B cell (primary cell): ENCODE measurements at regions not wholly inside any gene's neighbourhood (a gene's known extent, or its start where the extent isn't known, plus 50 kb on each side); places are given as distances from the start of the nearest gene placed in this dataset.

Experiments used
- ATAC-seq: fragments of 200-7000 bp; cut with Tn5 transposase; one replicate; pipeline ENCODE4 v1.10.0; 2021; ENCODE audit warnings: low read depth, mild to moderate bottlenecking, moderate number of reproducible peaks, moderate library complexity
- CTCF ChIA-PET: fragments of 350-600 bp; sonication (Branson Sonifier 250); formaldehyde crosslinking; loops from one replicate; lab custom pipeline; 2021; ENCODE audit warnings: antibody characterized with exemption, inconsistent platforms; lab: Charles Lee
- POLR2A ChIA-PET: fragments of 350-600 bp; sonication (Branson Sonifier 250); formaldehyde crosslinking; loops from one replicate; lab custom pipeline; 2021; ENCODE audit warnings: antibody characterized with exemption; lab: Charles Lee
- DNase-seq: peaks from one replicate; pipeline ENCODE4 v3.0.0; 2013
- H2AFZ ChIP-seq: 2 replicates; pipeline ENCODE4 v1.6.1; 2012; ENCODE audit warnings: mild to moderate bottlenecking, low read depth, low read length; ENCODE audit not compliant: insufficient read depth, poor library complexity, severe bottlenecking
- H3K27ac ChIP-seq, 2 donors: 1 replicate in 1 of 2; 2 replicates in 1 of 2; pipeline ENCODE4 v1.5.1; 2012 to 2013; ENCODE audit warnings: low read length in 2 of 2, mild to moderate bottlenecking in 2 of 2, moderate library complexity in 1 of 2
- H3K27me3 ChIP-seq, 4 experiments: fragments of 200-600 bp in 1 of 4; sonication (generic) in 1 of 4; replicated peaks in 1 of 4; 1 replicate in 2 of 4; 2 replicates in 2 of 4; pipeline versions ENCODE4 v1.6.1 to v1.7.0; 2013 to 2016; ENCODE audit warnings: low read length in 3 of 4, mild to moderate bottlenecking in 2 of 4, mixed read lengths in 1 of 4, moderate library complexity in 1 of 4; ENCODE audit not compliant: insufficient read depth in 4 of 4, control insufficient read depth in 3 of 4; ENCODE audit errors: control extremely low read depth in 1 of 4
- H3K36me3 ChIP-seq, 2 experiments: replicated peaks in 1 of 2; 1 replicate in 1 of 2; 2 replicates in 1 of 2; pipeline versions ENCODE4 v1.6.1 to v1.7.1; 2013; ENCODE audit warnings: low read length in 1 of 2; ENCODE audit not compliant: insufficient read depth in 2 of 2, control insufficient read depth in 1 of 2; ENCODE audit errors: control extremely low read depth in 1 of 2, extremely low read depth in 1 of 2
- H3K4me1 ChIP-seq, 2 donors: fragments of 200-600 bp in 1 of 2; sonication (generic) in 1 of 2; 1 replicate in 1 of 2; 2 replicates in 1 of 2; pipeline versions ENCODE4 v1.5.1 to v1.6.1; 2013 to 2017; ENCODE audit warnings: low read length in 2 of 2; ENCODE audit not compliant: control insufficient read depth in 2 of 2, insufficient read depth in 2 of 2
- H3K4me2 ChIP-seq: replicated peaks from 2 replicates; pipeline ENCODE3; 2012; ENCODE audit warnings: mild to moderate bottlenecking, low read depth, low read length; ENCODE audit not compliant: poor library complexity, severe bottlenecking
- H3K4me3 ChIP-seq, 5 experiments: fragments of 200-600 bp in 1 of 5; sonication (generic) in 1 of 5; 1 replicate in 3 of 5; 2 replicates in 2 of 5; pipeline versions ENCODE4 v1.5.1 to v1.7.0; 2011 to 2016; ENCODE audit warnings: low read length in 4 of 5, mild to moderate bottlenecking in 4 of 5, low read depth in 2 of 5, control low read depth in 1 of 5, moderate library complexity in 1 of 5; ENCODE audit not compliant: insufficient read depth in 1 of 5; ENCODE audit errors: control extremely low read depth in 1 of 5, extremely low read depth in 1 of 5
- H3K79me2 ChIP-seq: fragments of 200-600 bp; sonication (generic); one replicate; pipeline ENCODE4 v1.6.0; 2016; ENCODE audit warnings: low read length; ENCODE audit not compliant: control insufficient read depth, insufficient read depth
- H3K9ac ChIP-seq: fragments of 200-600 bp; sonication (generic); 2 replicates; pipeline ENCODE4 v1.6.1; 2017; ENCODE audit warnings: mild to moderate bottlenecking, low read length, moderate library complexity
- H3K9me3 ChIP-seq, 3 donors: one replicate each; pipeline versions ENCODE4 v1.6.1 to v1.7.1; 2013; ENCODE audit warnings: low read length in 2 of 3; ENCODE audit not compliant: control insufficient read depth in 2 of 3, insufficient read depth in 1 of 3; ENCODE audit errors: control extremely low read depth in 1 of 3
- H4K20me1 ChIP-seq: 2 replicates; pipeline ENCODE4 v1.6.0; 2012; ENCODE audit warnings: mild to moderate bottlenecking, low read length; ENCODE audit not compliant: insufficient read depth, control insufficient read depth, poor library complexity, severe bottlenecking
- H3K27ac Mint-ChIP-seq: one replicate; pipeline ENCODE4 v1.8.0; 2021; ENCODE audit warnings: mixed read lengths
- H3K27me3 Mint-ChIP-seq: one replicate; pipeline ENCODE4 v1.8.0; 2021; ENCODE audit warnings: mixed read lengths
- H3K4me1 Mint-ChIP-seq: one replicate; pipeline ENCODE4 v1.8.0; 2021; ENCODE audit warnings: mixed read lengths
- H3K4me3 Mint-ChIP-seq: one replicate; pipeline ENCODE4 v1.8.0; 2021; ENCODE audit warnings: mixed read lengths
- H3K9me3 Mint-ChIP-seq: one replicate; pipeline ENCODE4 v1.8.0; 2022; ENCODE audit warnings: mixed read lengths; ENCODE audit not compliant: insufficient read depth
- CTCF ChIP-seq: fragments of 200-600 bp; IDR thresholded peaks from one replicate; pipeline ENCODE4 v1.8.0; 2022; ENCODE audit warnings: antibody characterized with exemption, mild to moderate bottlenecking
- EZH2 ChIP-seq: IDR thresholded peaks from 2 replicates; pipeline ENCODE4 v1.6.1; 2012; ENCODE audit warnings: borderline replicate concordance, low read depth, mild to moderate bottlenecking, moderate library complexity, low read length; ENCODE audit not compliant: insufficient read depth, poor library complexity, severe bottlenecking
- WGBS: methylation state at CpG from one replicate; pipeline ENCODE4 v1.1.5; 2013; ENCODE audit warnings: missing lambda C conversion rate; ENCODE audit not compliant: insufficient coverage; 5-methylcytosine and 5-hydroxymethylcytosine counted together
- intact Hi-C: fragments of 100-400 bp; cut with micrococcal nuclease; formaldehyde crosslinking; loops from one replicate; pipeline ENCODE4 v1.10.0; 2022

GRCh38 chr5:155342956-155343355 lies 329.4 kb downstream of the KIF4B start:
- TF ChIP-seq EZH2 (no peak), CTCF (no peak)
- no peaks in the 10 kb centered on the region for H3K4me1 ChIP-seq
- no peaks in the 10 kb centered on the region for H3K9me3 ChIP-seq
- Mint-ChIP-seq H3K27me3 (peaks cover 4% of the 10 kb centered on the region), H3K27ac (no peak overlapping the region), H3K9me3 (no peaks in the 10 kb centered on the region), H3K4me3 (no peak overlapping the region), H3K4me1 (no peaks in the 10 kb centered on the region)
- H3K4me2 ChIP-seq: no peak overlapping the region
- no peak overlapping the region for H3K9ac ChIP-seq
- H3K27ac ChIP-seq: no peak overlapping the region
- WGBS: no CpG with 5 or more reads among the region's 2 CpGs
- H2AFZ ChIP-seq: no peak overlapping the region
- no peaks in the 10 kb centered on the region for H3K27me3 ChIP-seq
- ChIA-PET POLR2A (no interaction called here), CTCF (no interaction called here)
- ATAC-seq: no peak
- no peaks in the 10 kb centered on the region for H3K79me2 ChIP-seq
- DNase-seq: no peak
- no peaks in the 10 kb centered on the region for H4K20me1 ChIP-seq
- H3K36me3 ChIP-seq: no peaks in the 10 kb centered on the region
- no peak overlapping the region for H3K4me3 ChIP-seq
- intact Hi-C loops: no loop called here

GRCh38 chr5:155343468-155343867 lies 329.9 kb downstream of the KIF4B start:
- no peaks in the 10 kb centered on the region for H3K9me3 Mint-ChIP-seq
- no peak overlapping the region for H3K9ac ChIP-seq
- no peak overlapping the region for H3K4me3 Mint-ChIP-seq
- ChIA-PET CTCF (no interaction called here), POLR2A (no interaction called here)
- no peak overlapping the region for H2AFZ ChIP-seq
- 100% methylated on average over 1 of the region's 1 CpG for WGBS
- H3K36me3 ChIP-seq: no peaks in the 10 kb centered on the region
- no peak for DNase-seq
- no peaks in the 10 kb centered on the region for H3K9me3 ChIP-seq
- ATAC-seq: no peak
- H3K27me3 Mint-ChIP-seq: peaks cover 4% of the 10 kb centered on the region
- intact Hi-C loops: no loop called here
- no peaks in the 10 kb centered on the region for H4K20me1 ChIP-seq
- H3K79me2 ChIP-seq: no peaks in the 10 kb centered on the region
- H3K27me3 ChIP-seq: no peaks in the 10 kb centered on the region
- no peak overlapping the region for H3K27ac Mint-ChIP-seq
- no peaks in the 10 kb centered on the region for H3K4me1 Mint-ChIP-seq
- no peak overlapping the region for H3K4me2 ChIP-seq
- H3K4me1 ChIP-seq: no peaks in the 10 kb centered on the region
- no peak overlapping the region for H3K27ac ChIP-seq
- TF ChIP-seq EZH2 (no peak), CTCF (no peak)
- H3K4me3 ChIP-seq: no peak overlapping the region
